GM18505 (cell line): ENCODE measurements at regions not wholly inside any gene's neighbourhood (a gene's known extent, or its start where the extent isn't known, plus 50 kb on each side); places are given as distances from the start of the nearest gene placed in this dataset.

Experiments
- ATAC-seq: cut with Tn5 transposase; IDR thresholded peaks from one replicate; pipeline ENCODE4 v1.9.1; 2021; ENCODE audit not compliant: unreplicated experiment
- POLR2A ChIP-seq: IDR thresholded peaks from 4 replicates; pipeline ENCODE4 v1.6.1; 2011; ENCODE audit warnings: borderline replicate concordance; ENCODE audit not compliant: insufficient read depth, insufficient read length; ENCODE audit errors: extremely low read depth

DNA sequence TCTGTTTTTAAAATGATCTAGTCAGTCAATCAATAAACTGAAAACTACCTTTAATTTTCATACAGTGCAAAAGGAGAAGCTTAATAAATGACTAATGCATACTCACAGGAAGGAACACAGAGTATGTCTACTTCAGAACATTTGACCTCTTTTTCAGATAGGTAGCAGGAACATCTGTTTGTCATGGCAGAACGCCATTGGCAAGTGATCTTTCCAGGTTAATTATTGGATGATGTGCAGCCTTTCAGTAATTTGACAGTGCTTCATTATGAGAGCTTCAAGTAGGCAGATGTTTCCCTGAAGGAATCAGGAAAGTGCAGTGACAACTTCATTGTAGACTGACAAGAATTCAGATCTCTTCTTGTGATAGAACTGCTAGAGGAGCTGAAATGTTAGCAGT, 325.0 kb downstream of the OTOL1 start:
- ATAC-seq: no peak
- no peak for TF ChIP-seq POLR2A

DNA sequence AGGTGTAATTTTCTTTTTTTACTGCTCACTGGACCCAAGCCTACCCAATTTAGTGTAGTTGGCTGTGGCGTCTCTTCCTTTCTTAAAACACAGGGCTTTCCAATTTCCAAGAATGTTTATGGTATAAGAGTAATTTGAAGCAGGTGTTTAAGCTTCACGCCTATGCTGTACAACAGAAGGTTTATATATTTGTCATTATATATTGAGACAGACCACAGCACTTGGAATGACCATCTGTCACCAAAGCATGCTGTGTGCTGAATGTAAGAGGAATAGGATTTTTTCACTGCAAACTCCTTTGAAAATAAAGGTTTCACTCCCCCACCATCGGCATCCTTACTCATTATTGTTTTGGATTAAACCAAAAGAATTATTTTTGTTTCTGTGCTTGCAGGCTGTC, 325.7 kb downstream of the OTOL1 start:
- no peak for ATAC-seq
- no peak for TF ChIP-seq POLR2A

GRCh38 chr3:161823910-161824309, 327.3 kb downstream of the OTOL1 start:
- no peak for TF ChIP-seq POLR2A
- no peak for ATAC-seq

GRCh38 chr3:161838021-161838420, 341.4 kb downstream of the OTOL1 start:
- ATAC-seq: no peak
- no peak for TF ChIP-seq POLR2A

- no peak for TF ChIP-seq POLR2A
- no peak for ATAC-seq
These were observed 351.8 kb downstream of the OTOL1 start for GRCh38 chr3:161848376-161848775.

- peak; percentile 84 for ATAC-seq
- TF ChIP-seq POLR2A: no peak
These were observed 355.4 kb downstream of the OTOL1 start for GRCh38 chr3:161851941-161852566.

GRCh38 chr3:161852744-161853143, 356.1 kb downstream of the OTOL1 start:
- no peak for ATAC-seq
- no peak for TF ChIP-seq POLR2A

DNA sequence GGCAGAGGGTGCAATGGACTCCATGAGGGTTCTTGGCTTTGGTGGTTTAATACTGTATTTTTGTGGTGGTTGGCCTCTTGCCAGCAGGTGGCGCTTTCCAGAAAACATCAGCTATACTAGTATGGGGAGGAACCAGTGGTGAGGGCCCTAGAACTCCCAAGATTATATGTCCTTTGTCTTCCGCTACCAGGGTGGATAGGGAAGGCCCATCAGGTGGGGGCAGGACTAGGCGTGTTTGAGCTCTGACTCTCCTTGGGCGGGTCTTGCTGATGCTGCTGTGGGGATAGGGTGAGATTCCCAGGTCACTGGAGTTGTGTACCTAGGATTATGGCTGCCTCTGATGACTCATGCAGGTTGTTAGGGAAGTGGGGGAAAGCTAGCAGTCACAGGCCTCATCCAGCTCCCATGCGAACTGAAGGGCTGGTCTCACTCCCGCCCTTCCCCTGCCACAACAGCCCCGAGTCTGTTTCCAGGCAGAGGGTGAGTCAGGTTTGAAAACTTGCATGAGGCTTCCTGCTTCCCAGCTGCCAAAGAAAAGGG, 357.7 kb downstream of the OTOL1 start:
- ATAC-seq: peak; percentile 72
- no peak for TF ChIP-seq POLR2A

GRCh38 chr3:161859057-161859456, 362.4 kb downstream of the OTOL1 start:
- TF ChIP-seq POLR2A: no peak
- ATAC-seq: no peak

GRCh38 chr3:161859865-161860450, 363.4 kb downstream of the OTOL1 start:
- no peak for TF ChIP-seq POLR2A
- no peak for ATAC-seq

DNA sequence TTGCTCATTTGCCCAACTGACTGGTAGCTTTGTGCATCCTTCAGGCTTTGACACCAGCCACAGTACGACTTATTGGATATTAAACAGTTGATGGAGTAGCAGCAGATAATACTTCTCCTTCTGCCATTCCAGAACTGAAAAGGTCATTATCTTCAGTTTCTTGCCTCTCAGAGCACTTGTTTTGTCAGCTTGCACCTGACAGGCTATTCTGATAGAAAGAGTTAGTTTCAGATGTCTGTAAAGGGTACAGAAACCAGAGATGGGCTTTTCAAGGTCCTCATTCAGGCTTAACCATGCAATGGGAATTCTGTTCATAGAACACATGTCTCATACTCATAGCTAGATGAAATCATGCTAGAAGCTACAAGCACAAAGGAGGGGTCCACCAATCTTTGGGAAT, 367.2 kb downstream of the OTOL1 start:
- no peak for TF ChIP-seq POLR2A
- ATAC-seq: no peak

- no peak for ATAC-seq
- TF ChIP-seq POLR2A: no peak
These were observed 369.6 kb downstream of the OTOL1 start for GRCh38 chr3:161866176-161866575.

DNA sequence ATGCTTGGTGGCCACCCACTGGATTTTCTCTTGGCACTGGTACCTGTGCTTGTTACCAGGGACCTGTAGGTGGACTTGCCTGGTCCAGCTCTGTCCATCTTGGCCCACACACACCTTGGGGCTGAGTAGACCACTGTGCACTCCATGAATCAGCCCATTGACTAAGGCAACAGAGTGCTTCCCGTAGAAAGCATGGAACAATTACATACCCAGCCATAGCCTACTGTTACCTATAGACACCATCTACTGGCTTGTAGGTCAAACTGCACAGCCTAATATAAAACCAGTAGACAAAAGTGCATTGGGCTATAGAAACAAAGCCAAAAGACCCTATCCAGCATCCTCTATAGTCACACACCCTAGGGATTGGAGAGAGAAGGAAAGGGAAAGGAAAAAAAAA, 378.9 kb downstream of the OTOL1 start:
- ATAC-seq: no peak
- TF ChIP-seq POLR2A: no peak

DNA sequence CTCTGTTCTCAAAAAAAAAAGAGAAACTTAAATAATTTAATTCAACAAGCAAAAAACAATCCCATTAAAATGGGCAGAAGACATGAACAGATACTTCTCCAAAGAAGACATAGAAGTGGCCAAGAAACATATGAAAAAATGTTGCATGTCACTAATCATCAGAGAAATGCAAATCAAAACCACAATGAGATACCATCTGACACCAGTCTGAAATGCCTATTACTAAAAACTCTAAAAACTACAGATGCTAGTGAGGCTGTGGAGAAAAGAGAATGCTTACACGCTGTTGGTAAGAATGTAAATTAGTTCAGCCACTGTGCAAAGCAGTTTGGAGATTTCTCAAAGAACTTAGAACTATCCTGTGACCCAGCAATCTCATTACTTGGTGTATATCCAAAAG, 382.9 kb downstream of the OTOL1 start:
- no peak for TF ChIP-seq POLR2A
- no peak for ATAC-seq
